ENCODE measurements at regions not wholly inside any gene's neighbourhood (a gene's known extent, or its start where the extent isn't known, plus 50 kb on each side); places are given as distances from the start of the nearest gene placed in this dataset.

GRCh38 chr11:109507836-109508561, 86.0 kb downstream of the C11orf87 start:
- DNase-seq, result no peak
- Histone ChIP-seq H3K4me3 (no peak overlapping the region), H3K4me1 (no peaks in the 10 kb centered on the region), H3K36me3 (no peaks in the 10 kb centered on the region), H3K9me3 (no peaks in the 10 kb centered on the region), H3K27ac (no peak overlapping the region), H3K27me3 (no peaks in the 10 kb centered on the region)
- TF ChIP-seq EP300 (IDR thresholded peaks at IDR 0.05) (no peak), POLR2AphosphoS5 (IDR thresholded peaks at IDR 0.05) (no peak), CTCF (IDR thresholded peaks at IDR 0.05) (no peak), POLR2A (IDR thresholded peaks at IDR 0.05) (no peak)
- WGBS, 5 donors, result 84 to 96% (median 88%) methylated on average over 1 of the region's 1 CpG
- intact Hi-C loops (cut with DNase I; ENCODE audit: low total_unique reads), result no loop called here

- intact Hi-C loops (cut with DNase I; ENCODE audit: low total_unique reads), result no loop called here
- no peak for DNase-seq
- 80 to 90% (median 88%) methylated on average over 2 of the region's 2 CpGs for WGBS, 5 donors
These were observed 87.0 kb downstream of the C11orf87 start for GRCh38 chr11:109508943-109509342.

GRCh38 chr11:109510316-109510715, 88.3 kb downstream of the C11orf87 start:
- TF ChIP-seq POLR2A (IDR thresholded peaks at IDR 0.05), result no peak
- no peak for TF ChIP-seq EP300 (IDR thresholded peaks at IDR 0.05)
- TF ChIP-seq CTCF (IDR thresholded peaks at IDR 0.05), result no peak
- TF ChIP-seq POLR2AphosphoS5 (IDR thresholded peaks at IDR 0.05), result no peak
- WGBS, 5 donors, result 44 to 68% (median 60%) methylated on average over 1 of the region's 1 CpG
- H3K27me3 ChIP-seq, result no peaks in the 10 kb centered on the region
- no peaks in the 10 kb centered on the region for H3K4me1 ChIP-seq
- DNase-seq, result no peak
- H3K9me3 ChIP-seq, result no peaks in the 10 kb centered on the region
- H3K27ac ChIP-seq, result no peak overlapping the region
- H3K4me3 ChIP-seq, result no peak overlapping the region
- intact Hi-C loops (cut with DNase I; ENCODE audit: low total_unique reads), result no loop called here
- H3K36me3 ChIP-seq, result no peaks in the 10 kb centered on the region

More at GRCh38 chr11:109508943-109509342, 87.0 kb downstream of the C11orf87 start:
- H3K27me3 ChIP-seq, result no peaks in the 10 kb centered on the region
- H3K9me3 ChIP-seq, result no peaks in the 10 kb centered on the region
- H3K4me3 ChIP-seq, result no peak overlapping the region
- no peak for TF ChIP-seq POLR2A (IDR thresholded peaks at IDR 0.05)
- no peak for TF ChIP-seq POLR2AphosphoS5 (IDR thresholded peaks at IDR 0.05)
- TF ChIP-seq CTCF (IDR thresholded peaks at IDR 0.05), result no peak
- TF ChIP-seq EP300 (IDR thresholded peaks at IDR 0.05), result no peak
- H3K27ac ChIP-seq, result no peak overlapping the region
- no peaks in the 10 kb centered on the region for H3K4me1 ChIP-seq
- no peaks in the 10 kb centered on the region for H3K36me3 ChIP-seq

- Histone ChIP-seq H3K4me1 (no peaks in the 10 kb centered on the region), H3K27ac (no peak overlapping the region), H3K36me3 (no peaks in the 10 kb centered on the region), H3K27me3 (no peaks in the 10 kb centered on the region), H3K4me3 (no peak overlapping the region), H3K9me3 (no peaks in the 10 kb centered on the region)
- TF ChIP-seq POLR2AphosphoS5 (IDR thresholded peaks at IDR 0.05) (no peak), POLR2A (IDR thresholded peaks at IDR 0.05) (no peak), CTCF (IDR thresholded peaks at IDR 0.05) (no peak), EP300 (IDR thresholded peaks at IDR 0.05) (no peak)
- intact Hi-C loops (cut with DNase I; ENCODE audit: low total_unique reads), result no loop called here
- no peak for DNase-seq
These were observed 89.6 kb downstream of the C11orf87 start for GRCh38 chr11:109511598-109511997.
